Ishikawa (cell line): ENCODE measurements at regions not wholly inside any gene's neighbourhood (a gene's known extent, or its start where the extent isn't known, plus 50 kb on each side); places are given as distances from the start of the nearest gene placed in this dataset.

ENCODE experiments used
- CEBPB ChIP-seq: IDR thresholded peaks from 2 replicates; pipeline ENCODE4 v1.6.1; 2012
- CREB1 ChIP-seq: IDR thresholded peaks from 2 replicates; pipeline ENCODE4 v1.6.1; 2012; ENCODE audit warnings: low read depth
- EGR1 ChIP-seq: IDR thresholded peaks from 2 replicates; pipeline ENCODE4 v1.6.1; 2012
- EP300 ChIP-seq: IDR thresholded peaks from 2 replicates; pipeline ENCODE4 v1.6.1; 2012; ENCODE audit warnings: borderline replicate concordance
- FOXM1 ChIP-seq: IDR thresholded peaks from 2 replicates; pipeline ENCODE4 v1.6.1; 2012; ENCODE audit warnings: low read depth, borderline replicate concordance
- RAD21 ChIP-seq: IDR thresholded peaks from 2 replicates; pipeline ENCODE4 v1.6.1; 2012; ENCODE audit warnings: low read depth
- TAF1 ChIP-seq: IDR thresholded peaks from 2 replicates; pipeline ENCODE4 v1.6.1; 2012; ENCODE audit warnings: low read depth, mild to moderate bottlenecking
- TCF12 ChIP-seq: IDR thresholded peaks from 2 replicates; pipeline ENCODE4 v1.6.1; 2012; ENCODE audit warnings: low read depth
- YY1 ChIP-seq: IDR thresholded peaks from 2 replicates; pipeline ENCODE4 v1.6.1; 2012; ENCODE audit warnings: low read depth
- ZBTB7A ChIP-seq: IDR thresholded peaks from 2 replicates; pipeline ENCODE4 v1.6.1; 2012; ENCODE audit warnings: low read depth
- TF ChIP-seq, protein P1 (sequence below): IDR thresholded peaks from 2 replicates; pipeline ENCODE4 v1.6.1; 2012
- TF ChIP-seq, protein P2 (sequence below): IDR thresholded peaks from 2 replicates; pipeline ENCODE4 v1.6.1; 2012; ENCODE audit warnings: low read depth, mild to moderate bottlenecking
- TF ChIP-seq, protein P3 (sequence below): IDR thresholded peaks from 2 replicates; pipeline ENCODE4 v1.6.1; 2012

DNA sequence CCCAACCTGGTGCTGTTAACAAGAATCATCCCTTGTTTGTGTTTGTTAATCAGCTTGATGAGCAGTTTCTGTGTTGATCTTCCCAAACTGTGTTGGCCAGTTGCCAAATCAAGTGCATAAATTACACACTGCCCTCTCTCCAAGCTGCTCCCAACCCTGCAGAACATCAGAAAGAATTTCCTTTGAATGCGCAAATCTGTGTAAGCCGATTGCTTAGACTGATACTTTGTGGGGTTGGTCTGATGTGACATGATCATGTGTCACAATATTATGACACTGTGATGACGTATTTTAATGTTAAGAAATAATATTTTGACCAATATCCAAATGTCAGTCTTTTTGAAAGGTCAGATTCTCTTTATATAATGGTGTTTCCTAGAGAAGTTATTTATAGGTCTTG, 766.4 kb upstream of the WWC1 start:
- TF ChIP-seq, protein P1, sequence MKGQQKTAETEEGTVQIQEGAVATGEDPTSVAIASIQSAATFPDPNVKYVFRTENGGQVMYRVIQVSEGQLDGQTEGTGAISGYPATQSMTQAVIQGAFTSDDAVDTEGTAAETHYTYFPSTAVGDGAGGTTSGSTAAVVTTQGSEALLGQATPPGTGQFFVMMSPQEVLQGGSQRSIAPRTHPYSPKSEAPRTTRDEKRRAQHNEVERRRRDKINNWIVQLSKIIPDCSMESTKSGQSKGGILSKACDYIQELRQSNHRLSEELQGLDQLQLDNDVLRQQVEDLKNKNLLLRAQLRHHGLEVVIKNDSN: no peak
- TF ChIP-seq, protein P2, sequence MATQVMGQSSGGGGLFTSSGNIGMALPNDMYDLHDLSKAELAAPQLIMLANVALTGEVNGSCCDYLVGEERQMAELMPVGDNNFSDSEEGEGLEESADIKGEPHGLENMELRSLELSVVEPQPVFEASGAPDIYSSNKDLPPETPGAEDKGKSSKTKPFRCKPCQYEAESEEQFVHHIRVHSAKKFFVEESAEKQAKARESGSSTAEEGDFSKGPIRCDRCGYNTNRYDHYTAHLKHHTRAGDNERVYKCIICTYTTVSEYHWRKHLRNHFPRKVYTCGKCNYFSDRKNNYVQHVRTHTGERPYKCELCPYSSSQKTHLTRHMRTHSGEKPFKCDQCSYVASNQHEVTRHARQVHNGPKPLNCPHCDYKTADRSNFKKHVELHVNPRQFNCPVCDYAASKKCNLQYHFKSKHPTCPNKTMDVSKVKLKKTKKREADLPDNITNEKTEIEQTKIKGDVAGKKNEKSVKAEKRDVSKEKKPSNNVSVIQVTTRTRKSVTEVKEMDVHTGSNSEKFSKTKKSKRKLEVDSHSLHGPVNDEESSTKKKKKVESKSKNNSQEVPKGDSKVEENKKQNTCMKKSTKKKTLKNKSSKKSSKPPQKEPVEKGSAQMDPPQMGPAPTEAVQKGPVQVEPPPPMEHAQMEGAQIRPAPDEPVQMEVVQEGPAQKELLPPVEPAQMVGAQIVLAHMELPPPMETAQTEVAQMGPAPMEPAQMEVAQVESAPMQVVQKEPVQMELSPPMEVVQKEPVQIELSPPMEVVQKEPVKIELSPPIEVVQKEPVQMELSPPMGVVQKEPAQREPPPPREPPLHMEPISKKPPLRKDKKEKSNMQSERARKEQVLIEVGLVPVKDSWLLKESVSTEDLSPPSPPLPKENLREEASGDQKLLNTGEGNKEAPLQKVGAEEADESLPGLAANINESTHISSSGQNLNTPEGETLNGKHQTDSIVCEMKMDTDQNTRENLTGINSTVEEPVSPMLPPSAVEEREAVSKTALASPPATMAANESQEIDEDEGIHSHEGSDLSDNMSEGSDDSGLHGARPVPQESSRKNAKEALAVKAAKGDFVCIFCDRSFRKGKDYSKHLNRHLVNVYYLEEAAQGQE: no peak
- TF ChIP-seq CEBPB (no peak), CREB1 (no peak), EP300 (no peak), RAD21 (no peak), TAF1 (no peak), EGR1 (no peak), YY1 (no peak), TCF12 (no peak), FOXM1 (no peak), ZBTB7A (no peak)
- TF ChIP-seq, protein P3, sequence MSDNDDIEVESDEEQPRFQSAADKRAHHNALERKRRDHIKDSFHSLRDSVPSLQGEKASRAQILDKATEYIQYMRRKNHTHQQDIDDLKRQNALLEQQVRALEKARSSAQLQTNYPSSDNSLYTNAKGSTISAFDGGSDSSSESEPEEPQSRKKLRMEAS: no peak
